KBM-7 (cell line): ENCODE measurements at regions not wholly inside any gene's neighbourhood (a gene's known extent, or its start where the extent isn't known, plus 50 kb on each side); places are given as distances from the start of the nearest gene placed in this dataset.
"Not testable (repeated sequence)": the region's sequence is repeated elsewhere in the genome, so short reads cannot be mapped to it uniquely, and the experiment has no call there.

Experiments used
- DNase-seq: peaks from one replicate; pipeline ENCODE4 v3.0.0-alpha.2; 2015
- in situ Hi-C: fragments of 300-500 bp; cut with MboI; formaldehyde crosslinking; loops from 2 replicates; pipeline ENCODE4 v1.14.3; 2020; ENCODE audit warnings: low sequenced_read_pairs, low pct_unique_long_range_greater_than_20kb, mixed read lengths

- DNase-seq: no peak
- in situ Hi-C loops: no loop called here
Measured at GRCh38 chrX:16312761-16313623, 145.7 kb downstream of the MAGEB17 start.

- in situ Hi-C loops: no loop called here
- DNase-seq: no peak
Measured at GRCh38 chrX:16316331-16316730, 149.1 kb downstream of the MAGEB17 start.

GRCh38 chrX:16319929-16320328 lies 152.6 kb downstream of the MAGEB17 start:
- no peak for DNase-seq

DNA sequence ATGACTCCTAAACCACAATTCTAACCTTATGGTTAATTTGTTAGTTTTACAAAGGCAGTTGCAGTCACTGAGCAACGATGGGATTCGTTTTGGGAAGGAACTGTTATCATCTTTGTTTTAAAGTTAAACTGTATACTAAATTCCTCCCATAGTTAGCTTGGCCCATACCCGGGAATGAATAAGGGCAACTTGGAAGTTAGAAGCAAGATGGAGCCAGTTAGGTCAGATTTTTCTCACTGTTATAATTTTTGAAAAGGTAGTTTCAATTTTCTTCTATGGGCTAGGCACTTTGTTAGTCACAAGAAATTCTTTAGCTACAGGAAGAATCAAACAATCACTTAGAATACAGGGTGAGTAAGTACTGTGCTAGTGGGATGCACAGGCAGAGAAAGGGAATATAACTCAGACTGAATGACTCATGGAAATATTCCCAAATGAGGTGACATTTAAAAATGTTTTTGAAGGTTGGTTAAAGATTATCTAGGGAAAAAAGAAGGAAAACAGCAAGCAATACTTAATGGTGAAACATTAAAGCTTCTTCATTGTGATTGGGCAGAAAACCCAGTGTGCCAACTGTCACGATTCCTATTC lies 153.6 kb downstream of the MAGEB17 start:
- DNase-seq: no peak
- in situ Hi-C loops: no loop called here

More at GRCh38 chrX:16319929-16320328, 152.6 kb downstream of the MAGEB17 start:
- in situ Hi-C loops: no loop called here

DNA sequence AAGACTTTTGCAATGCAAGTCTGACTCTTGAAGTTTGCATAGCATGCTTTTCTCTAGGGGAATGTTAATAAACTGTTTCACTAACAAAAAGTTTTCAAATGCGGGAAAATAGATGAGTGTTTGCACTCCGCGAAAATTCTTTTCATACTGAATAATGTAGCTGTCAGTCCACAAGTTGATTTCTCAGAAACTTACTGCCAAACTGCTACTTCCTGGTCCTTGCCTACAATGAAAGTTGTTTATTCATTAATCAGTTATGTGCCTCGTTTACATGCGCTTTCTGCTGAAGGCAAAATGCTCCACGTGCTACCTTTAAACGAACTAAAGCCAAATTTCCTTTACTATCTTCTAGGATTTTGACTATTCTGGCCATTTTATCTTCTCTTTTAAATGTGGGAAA lies 166.2 kb downstream of the MAGEB17 start:
- in situ Hi-C loops: no loop called here
- no peak for DNase-seq

DNA sequence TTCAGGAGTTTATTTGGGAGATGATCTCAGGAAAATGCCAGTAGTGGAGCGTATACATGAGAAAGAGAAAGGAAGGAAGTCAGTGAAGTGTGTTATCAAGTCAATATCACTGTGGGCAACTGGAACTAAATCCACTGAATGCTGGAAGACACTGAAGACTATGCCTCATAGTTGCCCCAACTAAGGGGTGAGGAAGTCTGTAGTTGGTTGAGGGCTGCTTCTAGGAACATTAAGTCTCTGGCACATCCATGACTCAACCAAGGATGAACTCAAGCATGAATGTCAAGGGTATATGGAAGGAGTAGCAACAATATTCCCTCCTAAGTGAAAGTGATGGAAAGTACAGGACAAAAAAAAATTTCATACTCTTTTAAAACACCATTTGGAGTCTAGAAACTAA lies 167.9 kb downstream of the MAGEB17 start:
- DNase-seq: no peak
- in situ Hi-C loops: no loop called here

- no peak for DNase-seq
- in situ Hi-C loops: no loop called here
Measured at GRCh38 chrX:16347968-16348670, 180.8 kb downstream of the MAGEB17 start.

GRCh38 chrX:16357902-16358301 lies 190.6 kb downstream of the MAGEB17 start:
- no peak for DNase-seq
- in situ Hi-C loops: no loop called here

GRCh38 chrX:16360056-16360455 lies 192.8 kb downstream of the MAGEB17 start:
- in situ Hi-C loops, DNase-seq: not testable (repeated sequence)

GRCh38 chrX:16368696-16369095 lies 201.4 kb downstream of the MAGEB17 start:
- no peak for DNase-seq
- in situ Hi-C loops: no loop called here

- no peak for DNase-seq
- in situ Hi-C loops: no loop called here
Measured at GRCh38 chrX:16376056-16376455, 208.8 kb downstream of the MAGEB17 start.

DNA sequence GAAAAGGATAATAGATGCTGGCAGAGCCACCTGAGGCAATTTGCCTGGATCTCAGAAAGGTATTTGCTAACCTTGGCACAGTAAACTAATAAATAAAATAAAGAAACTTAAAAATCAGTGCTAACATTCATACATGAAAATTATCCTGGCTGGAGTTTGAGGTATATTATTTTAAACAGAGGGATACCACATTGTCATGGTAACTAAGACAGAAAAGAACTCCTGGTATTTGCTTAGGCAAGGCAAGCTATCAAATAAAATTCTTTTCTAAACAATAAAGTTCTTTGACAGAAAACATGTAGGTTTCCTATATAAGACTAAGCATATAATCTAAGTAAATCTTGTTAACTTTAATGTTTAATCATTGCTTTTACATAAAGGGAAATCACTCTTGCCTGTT lies 218.8 kb downstream of the MAGEB17 start:
- DNase-seq: no peak
- in situ Hi-C loops: no loop called here

DNA sequence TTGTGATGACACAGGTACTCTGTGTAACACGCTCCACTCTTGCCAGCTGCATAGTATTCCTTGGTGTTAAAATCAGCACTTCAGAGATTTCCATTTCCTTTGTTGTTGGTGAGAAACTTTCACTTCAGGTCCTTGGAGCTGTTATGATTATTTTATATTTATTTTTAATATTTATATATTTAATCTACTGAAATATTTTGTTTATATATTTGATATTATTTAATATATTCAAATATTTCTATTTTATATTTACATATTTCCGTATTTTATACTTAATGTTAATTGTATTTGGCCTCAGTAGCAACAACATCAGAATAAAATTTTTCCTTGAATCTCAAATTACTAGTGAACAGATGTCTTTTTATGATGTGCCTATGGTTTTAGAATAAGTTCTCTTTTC lies 225.3 kb downstream of the MAGEB17 start:
- no peak for DNase-seq
- in situ Hi-C loops: no loop called here

DNA sequence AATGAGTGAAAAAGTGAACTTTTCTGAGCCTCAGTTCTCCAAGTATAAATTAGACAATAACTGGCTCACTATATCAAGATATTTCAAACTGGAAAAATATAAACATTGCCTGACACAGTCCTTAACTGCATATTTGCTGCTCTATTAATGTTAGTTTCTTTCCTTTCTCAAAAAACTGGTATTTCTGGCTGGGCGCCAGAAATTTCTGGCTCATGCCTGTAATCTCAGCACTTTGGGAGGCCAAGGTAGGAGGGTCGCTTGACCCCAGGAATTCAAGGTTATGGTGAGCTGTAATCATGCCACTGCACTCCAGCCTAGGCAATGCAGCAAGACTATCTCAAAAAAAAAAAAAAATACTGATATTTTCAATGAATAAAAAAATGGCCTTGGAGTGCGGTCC lies 227.0 kb downstream of the MAGEB17 start:
- in situ Hi-C loops: no loop called here
- no peak for DNase-seq

DNA sequence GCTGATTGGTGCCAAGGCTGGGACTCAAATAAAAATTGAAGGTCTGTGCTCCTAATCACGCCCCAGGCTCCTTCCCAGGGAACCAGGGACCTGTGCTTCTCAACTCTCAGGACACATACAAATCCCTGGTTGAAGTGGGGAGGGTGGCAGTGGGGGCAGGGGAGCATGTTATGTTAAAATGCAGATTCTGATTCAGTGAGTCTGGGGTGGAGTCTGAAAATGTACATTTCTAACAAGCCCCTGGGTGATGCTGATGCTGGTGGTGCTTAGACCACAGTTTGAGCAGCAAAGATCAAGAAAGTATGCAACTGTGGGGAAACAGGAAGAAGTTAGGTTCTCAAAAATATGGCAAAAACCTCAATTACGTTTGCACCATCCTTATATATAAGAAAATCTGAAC lies 236.5 kb downstream of the MAGEB17 start:
- DNase-seq: no peak
- in situ Hi-C loops: no loop called here

GRCh38 chrX:16416588-16416987 lies 233.4 kb upstream of the S100G start:
- in situ Hi-C loops: no loop called here
- no peak for DNase-seq

GRCh38 chrX:16418650-16419049 lies 231.3 kb upstream of the S100G start:
- in situ Hi-C loops: no loop called here
- DNase-seq: no peak

GRCh38 chrX:16427668-16428067 lies 222.3 kb upstream of the S100G start:
- in situ Hi-C loops: no loop called here
- DNase-seq: peak; percentile 17

DNA sequence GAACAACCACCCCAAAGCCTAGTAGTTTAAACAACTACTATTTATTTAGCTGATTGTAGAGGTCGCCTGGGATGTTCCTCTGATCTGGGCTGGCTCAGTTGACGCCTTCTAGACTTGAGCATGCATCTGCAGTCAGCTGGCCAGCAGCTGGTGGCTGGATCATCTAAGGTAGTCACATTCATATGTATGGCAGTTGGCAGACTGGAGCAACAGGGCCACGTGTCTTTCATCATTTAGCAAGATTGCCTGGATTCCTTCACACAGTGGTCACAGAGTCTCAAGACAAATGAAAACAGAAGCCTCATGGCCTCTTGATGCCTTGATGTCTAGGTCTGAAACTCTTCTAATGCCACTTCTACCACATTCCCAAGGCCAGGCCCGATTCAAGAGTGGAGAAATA lies 220.6 kb upstream of the S100G start:
- no peak for DNase-seq
- in situ Hi-C loops: no loop called here

DNA sequence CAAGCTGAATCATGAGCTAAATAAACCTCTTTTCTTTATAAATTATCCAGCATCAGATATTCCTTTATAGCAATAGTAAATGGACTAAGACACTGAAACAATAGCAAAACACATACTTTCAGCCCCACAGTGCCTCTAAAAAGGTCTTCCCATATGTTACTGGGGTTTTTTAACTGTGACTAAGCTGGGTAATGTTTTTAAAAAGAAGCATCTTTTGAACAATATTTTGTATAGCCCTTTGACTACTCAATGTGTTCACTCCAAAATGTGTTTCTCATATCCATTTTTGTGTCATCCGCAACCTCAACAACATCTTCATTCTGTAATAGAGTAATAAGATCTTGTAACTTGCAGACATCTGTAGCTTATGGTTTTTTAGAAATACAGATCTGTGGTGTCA lies 218.7 kb upstream of the S100G start:
- in situ Hi-C loops: no loop called here
- no peak for DNase-seq
